CD14-positive monocyte (primary cell): ENCODE measurements at regions not wholly inside any gene's neighbourhood (a gene's known extent, or its start where the extent isn't known, plus 50 kb on each side); places are given as distances from the start of the nearest gene placed in this dataset.

ENCODE experiments used
- DNase-seq, 3 donors: peaks; one replicate each; pipeline ENCODE4 v3.0.0-alpha.2; 2011 to 2022
- H2AFZ ChIP-seq: 2 replicates; pipeline ENCODE4 v1.6.0; 2012; ENCODE audit warnings: mild to moderate bottlenecking, low read depth, low read length, inconsistent platforms; ENCODE audit not compliant: insufficient read depth, poor library complexity, severe bottlenecking
- H3K27ac ChIP-seq, 2 donors: 1 replicate in 1 of 2; 2 replicates in 1 of 2; pipeline ENCODE4 v1.5.1; 2012 to 2013; ENCODE audit warnings: low read length in 2 of 2, control low read depth in 1 of 2, inconsistent platforms in 1 of 2, low read depth in 1 of 2, mild to moderate bottlenecking in 1 of 2
- H3K27me3 ChIP-seq, 2 donors: one replicate each; pipeline versions ENCODE4 v1.6.0 to v1.6.1; 2011 to 2013; ENCODE audit warnings: low read length in 2 of 2; ENCODE audit not compliant: control insufficient read depth in 2 of 2, insufficient read depth in 2 of 2
- H3K36me3 ChIP-seq, 2 donors: replicated peaks in 1 of 2; 1 replicate in 1 of 2; 2 replicates in 1 of 2; pipeline versions ENCODE4 v1.5.1 to v1.6.1; 2012 to 2013; ENCODE audit warnings: low read length in 2 of 2, control low read depth in 1 of 2, inconsistent platforms in 1 of 2, mild to moderate bottlenecking in 1 of 2; ENCODE audit not compliant: insufficient read depth in 2 of 2, control insufficient read depth in 1 of 2
- H3K4me1 ChIP-seq, 2 donors: 1 replicate in 1 of 2; 2 replicates in 1 of 2; pipeline versions ENCODE4 v1.5.1 to v1.6.1; 2012 to 2013; ENCODE audit warnings: low read length in 2 of 2, control low read depth in 1 of 2, inconsistent platforms in 1 of 2, mild to moderate bottlenecking in 1 of 2, moderate library complexity in 1 of 2; ENCODE audit not compliant: insufficient read depth in 2 of 2, control insufficient read depth in 1 of 2
- H3K4me2 ChIP-seq: replicated peaks from 2 replicates; pipeline ENCODE3; 2012; ENCODE audit warnings: low read length, moderate library complexity, mild to moderate bottlenecking; ENCODE audit not compliant: poor library complexity, severe bottlenecking; ENCODE audit errors: extremely low read depth
- H3K4me3 ChIP-seq, 3 experiments: fragments of 200-600 bp in 1 of 3; sonication (generic) in 1 of 3; replicated peaks in 1 of 3; 1 replicate in 2 of 3; 2 replicates in 1 of 3; pipeline ENCODE4 v1.5.1; 2011 to 2013; ENCODE audit warnings: low read length in 3 of 3, mild to moderate bottlenecking in 3 of 3, control low read depth in 2 of 3, low read depth in 2 of 3, inconsistent platforms in 1 of 3, moderate library complexity in 1 of 3
- H3K79me2 ChIP-seq: 2 replicates; pipeline ENCODE4 v1.6.0; 2012; ENCODE audit warnings: mild to moderate bottlenecking, control low read depth, inconsistent platforms, low read length, moderate library complexity; ENCODE audit not compliant: insufficient read depth
- H3K9ac ChIP-seq: 2 replicates; pipeline ENCODE4 v1.6.0; 2017; ENCODE audit warnings: low read length, mild to moderate bottlenecking; ENCODE audit not compliant: insufficient read depth, poor library complexity, severe bottlenecking
- H3K9me3 ChIP-seq, 2 donors: replicated peaks in 1 of 2; 1 replicate in 1 of 2; 2 replicates in 1 of 2; pipeline versions ENCODE4 v1.5.1 to v1.6.1; 2012 to 2013; ENCODE audit warnings: low read length in 2 of 2, control low read depth in 1 of 2; ENCODE audit not compliant: control insufficient read depth in 1 of 2, insufficient read depth in 1 of 2
- H4K20me1 ChIP-seq: 2 replicates; pipeline ENCODE4 v1.6.0; 2012; ENCODE audit warnings: mild to moderate bottlenecking, low read length, control low read depth, moderate library complexity; ENCODE audit not compliant: insufficient read depth
- H3K27ac Mint-ChIP-seq, 7 donors: one replicate each; pipeline ENCODE4 v1.8.0; 2020; ENCODE audit warnings: mild to moderate bottlenecking in 7 of 7, mixed read lengths in 7 of 7, moderate library complexity in 6 of 7, inconsistent platforms in 2 of 7
- H3K27me3 Mint-ChIP-seq, 3 donors: one replicate each; pipeline ENCODE4 v1.8.0; 2021 to 2022; ENCODE audit warnings: low read depth in 3 of 3, mild to moderate bottlenecking in 3 of 3, mixed read lengths in 3 of 3, moderate library complexity in 3 of 3, inconsistent platforms in 1 of 3
- H3K36me3 Mint-ChIP-seq, 2 donors: one replicate each; pipeline ENCODE4 v1.8.0; 2020; ENCODE audit warnings: mixed read lengths in 2 of 2, inconsistent platforms in 1 of 2, mild to moderate bottlenecking in 1 of 2
- H3K4me1 Mint-ChIP-seq: one replicate; pipeline ENCODE4 v1.8.0; 2020; ENCODE audit warnings: mild to moderate bottlenecking, mixed read lengths
- H3K4me3 Mint-ChIP-seq, 2 donors: one replicate each; pipeline ENCODE4 v1.8.0; 2020; ENCODE audit warnings: mild to moderate bottlenecking in 2 of 2, mixed read lengths in 2 of 2, moderate library complexity in 1 of 2
- H3K9me3 Mint-ChIP-seq, 7 donors: one replicate each; pipeline ENCODE4 v1.8.0; 2020 to 2022; ENCODE audit warnings: mixed read lengths in 7 of 7, mild to moderate bottlenecking in 6 of 7, moderate library complexity in 6 of 7, inconsistent platforms in 2 of 7
- CTCF ChIP-seq: fragments of 200-600 bp; IDR thresholded peaks from one replicate; pipeline ENCODE4 v1.8.0; 2022; ENCODE audit warnings: antibody characterized with exemption, mild to moderate bottlenecking
- WGBS: methylation state at CpG from one replicate; pipeline ENCODE4 v1.1.5; 2013; ENCODE audit warnings: missing lambda C conversion rate; ENCODE audit not compliant: insufficient coverage; 5-methylcytosine and 5-hydroxymethylcytosine counted together
- intact Hi-C, 2 donors: fragments of 100-400 bp; cut with micrococcal nuclease; formaldehyde crosslinking; loops; one replicate each; pipeline versions ENCODE4 v1.15.0 to v1.15.1; 2023

DNA sequence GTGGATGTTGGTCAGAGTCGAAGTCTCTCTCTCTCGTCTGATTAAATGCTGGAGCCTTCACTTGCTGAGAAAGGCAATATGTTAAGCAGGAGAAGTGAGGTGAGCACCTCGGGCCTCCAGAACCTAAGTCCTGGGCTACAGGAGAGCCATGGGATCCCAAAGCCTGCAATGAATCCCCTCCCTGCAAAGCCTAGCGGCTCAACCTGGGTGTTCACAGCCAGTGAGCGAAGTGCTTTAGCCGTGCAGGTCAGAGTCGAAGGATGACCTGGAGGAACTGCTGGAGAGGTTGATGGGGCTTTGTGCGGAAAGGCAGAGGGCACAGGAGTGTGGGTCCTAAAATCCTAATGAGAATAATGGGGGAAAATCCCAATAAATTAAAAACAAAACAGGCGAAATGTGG, 267.8 kb downstream of the ENGASE start:
- no peaks in the 10 kb centered on the region for H3K79me2 ChIP-seq
- peaks cover 0 to 3% (median 0%) of the 10 kb centered on the region in 7 donors for H3K9me3 Mint-ChIP-seq
- TF ChIP-seq CTCF: no peak
- no peak overlapping the region for H3K4me3 Mint-ChIP-seq
- H3K27me3 Mint-ChIP-seq: peaks cover 14 to 23% (median 18%) of the 10 kb centered on the region in 3 donors
- no peaks in the 10 kb centered on the region for H4K20me1 ChIP-seq
- no peak overlapping the region for H3K4me2 ChIP-seq
- no peak for DNase-seq
- H3K4me1 Mint-ChIP-seq: no peaks in the 10 kb centered on the region
- 63% methylated on average over 1 of the region's 9 CpGs for WGBS
- no peaks in the 10 kb centered on the region for H3K4me1 ChIP-seq
- H3K9me3 ChIP-seq: no peaks in the 10 kb centered on the region
- H3K27ac Mint-ChIP-seq: no peak overlapping the region
- no peaks in the 10 kb centered on the region for H3K36me3 Mint-ChIP-seq
- H3K27me3 ChIP-seq: peaks cover 0 to 6% of the 10 kb centered on the region in 2 donors
- H3K9ac ChIP-seq: no peak overlapping the region
- no peak overlapping the region for H2AFZ ChIP-seq
- intact Hi-C loops: no loop called here
- H3K4me3 ChIP-seq: no peak overlapping the region
- no peaks in the 10 kb centered on the region for H3K36me3 ChIP-seq
- H3K27ac ChIP-seq: no peak overlapping the region

GRCh38 chr17:79341816-79342215, 267.2 kb downstream of the ENGASE start:
- no peaks in the 10 kb centered on the region for H4K20me1 ChIP-seq
- Mint-ChIP-seq H3K27ac (no peak overlapping the region), H3K4me1 (no peaks in the 10 kb centered on the region), H3K27me3 (peaks cover 14 to 18% (median 17%) of the 10 kb centered on the region in 3 donors), H3K36me3 (no peaks in the 10 kb centered on the region), H3K9me3 (peaks cover 0 to 3% (median 0%) of the 10 kb centered on the region in 7 donors), H3K4me3 (no peak overlapping the region)
- peaks cover 0 to under 1% of the 10 kb centered on the region in 2 donors for H3K27me3 ChIP-seq
- H3K4me3 ChIP-seq: no peak overlapping the region
- intact Hi-C loops: no loop called here
- no peaks in the 10 kb centered on the region for H3K4me1 ChIP-seq
- WGBS: 78% methylated on average over 6 of the region's 8 CpGs
- no peaks in the 10 kb centered on the region for H3K79me2 ChIP-seq
- TF ChIP-seq CTCF: no peak
- no peaks in the 10 kb centered on the region for H3K36me3 ChIP-seq
- H2AFZ ChIP-seq: no peak overlapping the region
- H3K9me3 ChIP-seq: no peaks in the 10 kb centered on the region
- H3K9ac ChIP-seq: no peak overlapping the region
- H3K4me2 ChIP-seq: no peak overlapping the region
- no peak for DNase-seq
- H3K27ac ChIP-seq: no peak overlapping the region
